Hematopoietic multipotent progenitor cell treated with erythropoietin and hydrocortisone succinate and interleukin-3 and kit ligand, for 17 days (in vitro differentiated cells): ENCODE measurements at regions not wholly inside any gene's neighbourhood (a gene's known extent, or its start where the extent isn't known, plus 50 kb on each side); places are given as distances from the start of the nearest gene placed in this dataset.

Source experiments
- DNase-seq: peaks from one replicate; pipeline ENCODE4 v3.0.0-alpha.2; 2015; ENCODE audit warnings: low spot score

DNA sequence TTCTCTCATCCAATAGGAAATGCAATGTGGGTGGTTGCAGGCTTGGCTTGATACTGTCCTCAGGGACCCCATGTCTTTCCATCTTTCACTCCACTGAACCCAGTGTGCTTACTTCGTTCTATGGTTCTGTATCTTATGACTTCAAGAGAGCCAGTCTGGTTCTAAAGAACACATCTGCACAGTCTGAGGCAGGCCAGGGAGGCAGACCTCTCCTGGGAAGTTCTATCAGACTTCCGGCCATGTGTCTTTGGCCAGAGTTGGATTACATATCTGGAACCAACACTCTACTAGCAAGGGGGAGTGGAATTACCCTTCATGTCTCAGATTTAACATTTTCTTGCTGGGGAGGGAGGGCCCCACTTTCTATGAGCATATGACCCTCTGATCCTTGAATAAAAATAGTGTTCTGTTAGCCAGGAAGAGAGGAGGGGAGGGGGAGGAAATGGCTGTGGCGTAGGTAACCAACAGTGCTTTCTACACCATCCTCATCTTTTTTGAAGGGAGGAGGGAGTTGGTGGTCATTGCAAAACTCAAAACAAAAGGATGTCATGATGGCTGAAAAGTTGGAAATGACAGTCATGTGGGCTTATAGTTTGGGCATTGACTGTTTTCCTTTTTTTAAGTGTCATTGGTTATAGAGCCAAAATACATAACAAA is 370.2 kb downstream of the GATA3 start:
- DNase-seq = no peak

DNA sequence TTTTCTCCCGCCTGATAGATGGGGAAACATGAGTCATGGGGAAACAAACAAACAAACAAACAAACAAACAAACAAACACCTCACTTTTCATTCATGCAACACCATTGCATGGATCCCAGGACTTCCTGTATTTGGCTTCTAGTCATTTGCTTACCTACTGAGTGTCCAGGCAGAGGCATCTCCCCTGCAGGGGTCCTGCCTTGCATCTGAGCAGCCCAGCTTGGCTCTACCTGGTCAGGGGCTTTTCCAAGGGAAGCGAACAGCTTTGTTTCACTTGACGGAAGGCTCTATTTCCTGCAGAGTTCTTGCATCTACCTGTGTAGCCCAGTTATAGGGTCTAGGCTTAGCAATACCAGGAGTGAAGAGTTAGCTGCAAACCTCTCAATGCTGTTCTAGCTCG is 374.2 kb downstream of the GATA3 start:
- DNase-seq = no peak

GRCh38 chr10:8430321-8430720 is 375.8 kb downstream of the GATA3 start:
- no peak for DNase-seq

DNA sequence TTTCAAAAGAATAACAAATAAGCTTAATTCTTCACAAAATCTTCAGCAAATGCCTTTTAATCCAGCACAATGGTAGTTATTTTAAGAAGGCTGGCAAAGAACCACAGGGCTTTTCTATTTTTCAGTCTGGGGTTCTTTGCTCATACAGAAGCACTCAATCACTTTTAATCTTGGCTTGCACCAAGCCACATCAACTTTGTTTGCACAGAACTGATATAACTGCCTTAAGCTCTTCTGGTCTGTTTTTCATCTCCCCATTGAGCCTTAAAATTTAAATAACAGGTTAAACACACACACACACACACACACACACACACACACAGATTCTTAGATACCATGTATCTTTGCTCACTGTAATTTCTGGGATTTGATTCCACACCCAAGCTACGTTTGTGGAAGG is 377.0 kb downstream of the GATA3 start:
- no peak for DNase-seq

DNA sequence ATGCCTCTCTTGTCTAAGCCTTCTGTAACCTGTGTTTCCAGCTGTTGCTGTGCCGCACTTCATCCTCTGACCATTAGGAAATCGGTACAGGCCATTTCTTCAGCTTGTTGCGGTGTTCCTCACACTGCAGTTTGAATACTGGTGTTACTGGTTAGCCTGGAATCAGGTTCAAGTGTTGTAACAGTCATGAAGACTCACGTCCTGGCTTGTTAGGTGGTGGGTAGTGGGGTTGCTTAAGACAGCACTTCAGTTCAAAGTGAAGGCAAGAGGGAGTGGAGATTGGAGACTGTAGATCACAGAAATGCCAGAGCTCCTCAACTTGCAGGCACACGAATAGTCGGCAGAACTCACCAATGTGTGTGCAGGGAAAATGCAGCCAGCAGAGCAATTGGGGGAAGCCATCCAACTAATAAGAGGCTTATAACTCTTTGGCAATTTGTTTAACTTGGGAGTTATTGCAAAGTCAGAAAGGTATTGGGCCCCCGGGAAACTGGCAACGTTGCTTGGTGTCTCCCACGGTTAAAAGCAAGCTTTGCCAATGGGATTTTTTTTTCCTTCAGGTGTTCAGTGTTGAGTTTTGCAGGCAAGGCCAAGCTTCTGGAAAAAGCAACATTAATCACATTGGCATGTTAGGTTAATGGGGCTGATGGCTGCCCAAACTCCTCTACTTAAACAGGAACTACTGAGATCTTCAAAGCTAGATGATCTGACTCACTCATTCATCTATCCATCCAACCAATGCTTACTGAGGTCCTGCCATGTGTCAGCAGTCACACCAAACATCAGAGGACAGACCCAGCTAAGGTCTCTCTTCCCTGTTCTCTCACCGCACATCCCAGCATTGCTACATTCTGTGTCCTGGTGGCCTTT is 380.9 kb downstream of the GATA3 start:
- DNase-seq = no peak

DNA sequence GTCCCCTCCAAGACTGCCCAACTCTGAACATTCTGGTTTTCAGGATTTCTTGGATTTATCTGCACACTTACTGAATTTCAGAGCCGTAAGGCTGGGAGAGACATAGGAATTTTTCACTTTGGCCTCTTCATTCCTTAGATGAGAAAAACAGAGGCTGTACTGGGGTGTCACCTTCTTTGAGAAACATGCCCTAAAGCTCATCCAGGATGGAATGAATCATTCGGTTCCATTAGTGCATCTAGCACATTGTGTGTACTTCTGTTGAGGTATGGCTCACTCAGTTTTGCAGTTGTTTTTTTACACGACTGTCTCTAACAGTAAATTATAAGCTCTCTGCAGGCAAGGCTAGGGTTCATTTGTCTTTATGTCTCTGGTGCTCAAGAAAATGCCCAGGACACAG is 383.4 kb downstream of the GATA3 start:
- DNase-seq = no peak

DNA sequence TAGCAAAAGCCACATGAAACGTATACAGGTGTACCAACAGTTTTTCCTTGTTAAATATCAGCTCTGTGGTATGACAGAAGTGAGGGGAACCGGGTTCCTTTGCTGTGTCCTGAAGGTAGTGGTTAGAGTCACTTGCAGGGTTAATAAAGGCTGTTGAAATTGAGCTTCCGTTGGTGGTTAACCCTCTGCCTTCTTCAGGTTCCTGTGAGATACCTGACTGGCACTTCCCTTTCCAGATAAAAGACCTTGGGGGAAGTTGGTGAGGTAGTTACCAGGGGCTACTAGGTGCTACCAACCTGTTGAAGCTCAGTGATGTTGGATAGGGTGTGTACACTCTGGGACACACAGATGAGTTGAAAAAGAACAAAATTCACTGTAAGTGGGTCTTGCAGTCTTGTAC is 384.1 kb downstream of the GATA3 start:
- no peak for DNase-seq

GRCh38 chr10:8439040-8439439 is 384.6 kb downstream of the GATA3 start:
- DNase-seq = no peak

GRCh38 chr10:8444630-8445029 is 390.1 kb downstream of the GATA3 start:
- DNase-seq = no peak

DNA sequence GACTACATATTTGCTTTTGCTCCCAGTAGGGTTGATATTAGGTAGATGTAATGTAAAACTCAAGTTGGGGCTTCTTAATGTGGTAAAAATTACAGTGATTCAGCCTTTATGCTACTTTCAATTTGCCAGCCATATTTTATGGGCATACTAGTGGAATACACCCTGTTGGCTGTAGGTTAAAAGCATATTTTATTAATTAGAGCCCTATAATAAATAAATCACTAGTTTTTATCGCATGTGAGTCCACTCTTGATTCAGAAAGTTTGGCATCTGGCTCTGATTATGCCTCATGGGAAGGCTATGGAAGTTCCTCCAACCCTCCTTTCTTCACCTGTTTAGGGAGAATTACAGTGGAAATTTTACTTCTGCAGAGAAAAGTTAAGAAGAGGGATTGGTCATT is 390.9 kb downstream of the GATA3 start:
- no peak for DNase-seq

DNA sequence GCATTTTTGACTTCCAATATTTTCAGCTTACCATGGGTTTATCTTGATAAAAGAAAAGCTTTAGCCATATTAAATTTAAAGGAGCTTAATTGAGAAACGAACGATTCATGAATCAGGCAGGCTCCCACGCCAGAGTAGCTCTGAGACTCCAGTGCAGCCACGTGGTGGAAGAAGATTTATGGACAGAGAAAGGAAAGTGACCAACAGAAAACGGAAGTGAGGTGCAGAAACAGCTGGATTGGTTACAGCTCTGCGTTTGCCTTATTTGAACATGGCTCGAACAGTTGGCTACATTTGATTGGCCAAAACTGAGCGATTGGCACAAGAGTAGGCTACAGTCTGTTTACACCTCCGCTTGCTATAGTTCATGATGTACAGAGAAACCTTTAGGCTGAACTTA is 395.4 kb downstream of the GATA3 start:
- no peak for DNase-seq

GRCh38 chr10:8453587-8453986 is 399.1 kb downstream of the GATA3 start:
- no peak for DNase-seq

DNA sequence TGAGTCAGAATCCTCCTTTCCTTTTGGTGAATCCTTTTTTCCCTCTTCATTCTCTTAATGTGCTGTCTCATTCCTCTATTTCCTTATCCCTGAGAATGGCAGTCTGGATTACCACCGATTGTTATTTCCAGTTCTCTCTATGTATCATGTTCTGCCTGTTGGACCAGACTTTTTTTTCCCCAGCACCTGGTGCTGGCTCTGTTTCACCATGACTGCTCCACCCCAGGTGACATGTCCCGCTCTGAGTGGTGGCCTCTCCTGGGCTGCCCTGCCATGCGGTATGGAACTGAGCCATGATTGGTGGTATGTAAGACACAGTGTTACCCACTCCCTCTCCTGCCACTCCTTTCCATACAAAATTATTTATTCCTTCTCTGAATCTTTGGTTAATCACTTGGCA is 399.9 kb downstream of the GATA3 start:
- no peak for DNase-seq

GRCh38 chr10:8455181-8455580 is 400.7 kb downstream of the GATA3 start:
- DNase-seq = no peak

- no peak for DNase-seq
Measured at GRCh38 chr10:8456386-8456785, 401.9 kb downstream of the GATA3 start.

GRCh38 chr10:8460626-8461025 is 406.1 kb downstream of the GATA3 start:
- no peak for DNase-seq

DNA sequence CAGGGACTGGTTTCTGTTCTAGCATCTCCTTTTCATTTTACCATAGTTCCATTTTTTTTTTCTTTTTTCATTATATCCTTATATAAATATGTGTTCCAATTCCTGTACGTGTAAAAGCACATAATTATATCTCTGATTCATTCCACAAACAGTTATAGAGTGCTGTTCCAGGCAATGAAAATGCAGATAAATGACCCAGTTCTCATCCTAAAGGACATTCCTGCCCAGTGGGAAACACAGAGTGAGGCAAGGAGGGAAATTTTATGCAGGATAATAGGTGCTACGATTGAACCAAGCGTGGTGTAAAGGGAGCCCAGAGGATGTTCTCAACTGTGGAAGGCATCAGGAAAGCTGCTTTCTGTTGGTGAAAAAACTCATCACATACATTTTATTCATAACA is 408.1 kb downstream of the GATA3 start:
- no peak for DNase-seq

GRCh38 chr10:8463853-8464252 is 409.4 kb downstream of the GATA3 start:
- no peak for DNase-seq

DNA sequence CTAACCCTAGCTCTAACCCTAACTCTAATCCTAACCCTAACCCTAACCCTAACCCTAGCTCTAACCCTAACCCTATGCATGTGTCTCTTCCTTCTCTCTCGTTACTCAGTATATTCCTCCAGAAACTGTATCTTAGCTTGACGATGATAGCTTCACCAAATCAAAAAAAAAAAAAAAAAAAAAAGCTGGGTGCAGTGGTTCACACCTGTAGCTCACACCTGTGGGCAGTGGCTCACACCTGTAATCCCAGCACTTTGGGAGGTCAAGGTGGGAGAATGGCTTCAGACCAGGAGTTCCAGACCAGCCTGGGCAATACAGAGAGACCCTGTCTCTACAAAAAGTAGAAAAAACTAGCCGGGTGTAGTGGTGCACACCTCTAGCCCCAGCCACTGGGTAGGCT is 414.0 kb downstream of the GATA3 start:
- no peak for DNase-seq

GRCh38 chr10:8473205-8473604 is 418.7 kb downstream of the GATA3 start:
- no peak for DNase-seq

GRCh38 chr10:8477300-8477699 is 422.8 kb downstream of the GATA3 start:
- DNase-seq = no peak

DNA sequence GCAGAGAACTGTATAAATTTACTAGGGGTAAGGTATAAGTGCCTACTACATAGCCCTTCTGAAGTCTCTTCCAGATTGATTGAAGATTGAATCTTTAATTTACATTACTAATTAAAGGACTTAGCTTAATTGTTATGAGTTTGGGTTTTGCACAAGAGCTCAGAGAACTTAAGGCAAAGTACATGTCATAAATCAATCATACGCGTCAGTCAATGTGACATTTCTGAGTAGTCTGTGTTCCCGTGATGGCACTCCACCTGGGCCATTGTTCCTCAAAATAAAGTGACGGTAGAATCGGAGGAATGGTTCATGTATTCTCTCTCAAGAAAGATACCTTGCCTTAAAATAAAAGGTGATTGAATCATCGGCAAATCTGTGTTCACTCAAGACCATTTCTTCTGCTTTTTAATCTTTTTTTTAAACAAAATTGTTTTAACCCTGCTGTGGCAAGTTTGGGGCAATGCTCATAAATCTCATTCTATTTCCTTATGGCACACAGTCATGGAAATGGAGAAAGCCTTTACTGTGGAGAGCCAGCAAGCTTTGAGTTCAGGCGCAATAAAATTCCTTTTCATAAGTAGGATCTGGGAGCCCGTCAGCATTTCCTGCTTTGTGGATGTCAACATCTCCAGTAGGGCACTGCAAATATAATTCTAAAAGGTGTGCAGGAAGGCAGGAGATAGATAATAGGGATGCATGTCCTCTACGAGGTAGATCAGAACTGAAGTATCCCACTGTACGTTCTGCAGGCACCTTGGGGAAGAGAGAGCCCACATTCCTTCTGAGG is 427.4 kb downstream of the GATA3 start:
- no peak for DNase-seq

DNA sequence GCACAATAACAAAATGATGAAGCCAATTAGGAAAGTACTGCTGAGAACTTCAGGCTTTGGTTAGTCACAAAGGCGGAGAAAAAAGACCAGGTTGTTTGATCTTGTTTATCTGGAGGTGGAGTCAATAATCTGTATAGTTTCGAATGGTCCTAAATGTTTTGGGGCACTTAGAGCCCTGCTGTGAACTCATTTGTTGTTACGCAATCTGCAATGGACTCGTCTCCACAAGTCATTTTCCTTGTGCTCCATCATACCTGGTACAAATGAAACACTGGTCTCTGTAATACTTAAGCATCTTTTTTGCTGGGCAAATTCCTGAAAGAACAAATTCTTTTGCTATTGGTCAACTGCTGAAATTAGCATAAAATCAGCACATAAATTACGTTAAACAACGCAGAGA is 430.5 kb downstream of the GATA3 start:
- no peak for DNase-seq
